ENCODE measurements at regions not wholly inside any gene's neighbourhood (a gene's known extent, or its start where the extent isn't known, plus 50 kb on each side); places are given as distances from the start of the nearest gene placed in this dataset.

DNA sequence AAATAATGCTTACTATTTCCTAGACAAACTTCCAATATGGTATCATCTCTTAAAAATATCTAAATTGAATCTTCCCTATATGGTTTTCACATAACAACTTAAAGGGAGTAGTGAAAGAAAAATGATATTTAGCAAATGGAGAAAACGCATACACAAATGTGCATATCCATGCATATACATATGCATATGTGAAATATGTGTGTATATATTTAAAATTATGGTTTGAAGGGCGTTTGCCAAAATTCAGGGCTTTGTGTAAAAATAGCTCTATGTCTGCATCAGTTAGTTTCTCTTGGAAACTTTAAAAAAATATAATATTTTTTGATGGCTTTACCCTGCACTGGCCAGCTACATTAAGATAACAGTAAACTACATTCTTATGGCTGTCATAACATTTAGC is 986.7 kb downstream of the BCL11A start:
- TF ChIP-seq, protein P1, sequence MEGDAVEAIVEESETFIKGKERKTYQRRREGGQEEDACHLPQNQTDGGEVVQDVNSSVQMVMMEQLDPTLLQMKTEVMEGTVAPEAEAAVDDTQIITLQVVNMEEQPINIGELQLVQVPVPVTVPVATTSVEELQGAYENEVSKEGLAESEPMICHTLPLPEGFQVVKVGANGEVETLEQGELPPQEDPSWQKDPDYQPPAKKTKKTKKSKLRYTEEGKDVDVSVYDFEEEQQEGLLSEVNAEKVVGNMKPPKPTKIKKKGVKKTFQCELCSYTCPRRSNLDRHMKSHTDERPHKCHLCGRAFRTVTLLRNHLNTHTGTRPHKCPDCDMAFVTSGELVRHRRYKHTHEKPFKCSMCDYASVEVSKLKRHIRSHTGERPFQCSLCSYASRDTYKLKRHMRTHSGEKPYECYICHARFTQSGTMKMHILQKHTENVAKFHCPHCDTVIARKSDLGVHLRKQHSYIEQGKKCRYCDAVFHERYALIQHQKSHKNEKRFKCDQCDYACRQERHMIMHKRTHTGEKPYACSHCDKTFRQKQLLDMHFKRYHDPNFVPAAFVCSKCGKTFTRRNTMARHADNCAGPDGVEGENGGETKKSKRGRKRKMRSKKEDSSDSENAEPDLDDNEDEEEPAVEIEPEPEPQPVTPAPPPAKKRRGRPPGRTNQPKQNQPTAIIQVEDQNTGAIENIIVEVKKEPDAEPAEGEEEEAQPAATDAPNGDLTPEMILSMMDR (IDR thresholded peaks at IDR 0.05) = no peak
- no peak for TF ChIP-seq EP300 (IDR thresholded peaks at IDR 0.05)
